HG02885 (cell line): ENCODE measurements at regions not wholly inside any gene's neighbourhood (a gene's known extent, or its start where the extent isn't known, plus 50 kb on each side); places are given as distances from the start of the nearest gene placed in this dataset.

Experiments
- ATAC-seq: cut with Tn5 transposase; IDR thresholded peaks from one replicate; pipeline ENCODE4 v1.9.1; 2021; ENCODE audit warnings: mild to moderate bottlenecking; ENCODE audit not compliant: unreplicated experiment, poor library complexity

GRCh38 chr15:70478251-70478990, 284.9 kb downstream of the UACA start:
- ATAC-seq: peak; percentile 56

GRCh38 chr15:70477750-70478250, 285.6 kb downstream of the UACA start:
- ATAC-seq: no peak

GRCh38 chr15:70476441-70476840, 286.9 kb downstream of the UACA start:
- no peak for ATAC-seq

- ATAC-seq: no peak
Measured at GRCh38 chr15:70475921-70476320, 287.4 kb downstream of the UACA start.

- ATAC-seq: no peak
Measured at GRCh38 chr15:70475407-70475781, 288.0 kb downstream of the UACA start.

GRCh38 chr15:70474471-70475406, 288.6 kb downstream of the UACA start:
- no peak for ATAC-seq

GRCh38 chr15:70473581-70474370, 289.6 kb downstream of the UACA start:
- ATAC-seq: no peak

GRCh38 chr15:70471517-70471916, 291.8 kb downstream of the UACA start:
- no peak for ATAC-seq

- ATAC-seq: no peak
Measured at GRCh38 chr15:70470556-70471191, 292.7 kb downstream of the UACA start.

GRCh38 chr15:70469651-70470555, 293.5 kb downstream of the UACA start:
- no peak for ATAC-seq

- no peak for ATAC-seq
Measured at GRCh38 chr15:70469182-70469581, 294.2 kb downstream of the UACA start.

GRCh38 chr15:70466895-70467529, 296.3 kb downstream of the UACA start:
- no peak for ATAC-seq

- no peak for ATAC-seq
Measured at GRCh38 chr15:70466305-70466704, 297.1 kb downstream of the UACA start.

- ATAC-seq: no peak
Measured at GRCh38 chr15:70465812-70466211, 297.5 kb downstream of the UACA start.

- ATAC-seq: peak; percentile 29
Measured at GRCh38 chr15:70463453-70463834, 299.9 kb downstream of the UACA start.

- ATAC-seq: no peak
Measured at GRCh38 chr15:70461992-70462391, 301.4 kb downstream of the UACA start.

- ATAC-seq: no peak
Measured at GRCh38 chr15:70461017-70461416, 302.3 kb downstream of the UACA start.

GRCh38 chr15:70459312-70459711, 304.0 kb downstream of the UACA start:
- ATAC-seq: no peak

GRCh38 chr15:70453766-70454165, 309.6 kb downstream of the UACA start:
- no peak for ATAC-seq
